ENCODE measurements at regions not wholly inside any gene's neighbourhood (a gene's known extent, or its start where the extent isn't known, plus 50 kb on each side); places are given as distances from the start of the nearest gene placed in this dataset.

- no peak for DNase-seq
- Histone ChIP-seq H3K4me2 (replicated peaks; ENCODE audit: extremely low read depth, low read length, poor library complexity, severe bottlenecking) (no peak overlapping the region), H3K27me3 (ENCODE audit: control insufficient read depth in 2 of 2, insufficient read depth in 2 of 2, low read length in 2 of 2) (no peaks in the 10 kb centered on the region), H4K20me1 (ENCODE audit: insufficient read depth, low read length) (no peaks in the 10 kb centered on the region), H3K9me3 (replicated peaks in 1 of 2; ENCODE audit: control insufficient read depth in 1 of 2, insufficient read depth in 1 of 2, low read length in 2 of 2) (peaks cover 0 to 17% of the 10 kb centered on the region in 2 donors), H3K4me3 (replicated peaks in 1 of 3; ENCODE audit: low read depth in 2 of 3, low read length in 3 of 3) (no peak overlapping the region), H3K27ac (ENCODE audit: low read depth in 1 of 2, low read length in 2 of 2) (no peak overlapping the region), H2AFZ (ENCODE audit: insufficient read depth, low read depth, low read length, poor library complexity, severe bottlenecking) (no peak overlapping the region), H3K79me2 (ENCODE audit: insufficient read depth, low read length) (no peaks in the 10 kb centered on the region), H3K36me3 (replicated peaks in 1 of 2; ENCODE audit: control insufficient read depth in 1 of 2, insufficient read depth in 2 of 2, low read length in 2 of 2) (no peaks in the 10 kb centered on the region), H3K4me1 (ENCODE audit: control insufficient read depth in 1 of 2, insufficient read depth in 2 of 2, low read length in 2 of 2) (no peaks in the 10 kb centered on the region), H3K9ac (ENCODE audit: insufficient read depth, low read length, poor library complexity, severe bottlenecking) (no peak overlapping the region)
- Mint-ChIP-seq H3K27me3 (ENCODE audit: low read depth in 3 of 3) (peaks cover 11 to 29% (median 17%) of the 10 kb centered on the region in 3 donors), H3K9me3 (peaks cover 0 to 17% (median 11%) of the 10 kb centered on the region in 7 donors), H3K4me3 (no peak overlapping the region), H3K27ac (no peak overlapping the region), H3K4me1 (no peaks in the 10 kb centered on the region), H3K36me3 (no peaks in the 10 kb centered on the region)
- 97% methylated on average over 10 of the region's 10 CpGs for WGBS (ENCODE audit: insufficient coverage)
- intact Hi-C loops (cut with micrococcal nuclease): no loop called here
- TF ChIP-seq, protein P1, sequence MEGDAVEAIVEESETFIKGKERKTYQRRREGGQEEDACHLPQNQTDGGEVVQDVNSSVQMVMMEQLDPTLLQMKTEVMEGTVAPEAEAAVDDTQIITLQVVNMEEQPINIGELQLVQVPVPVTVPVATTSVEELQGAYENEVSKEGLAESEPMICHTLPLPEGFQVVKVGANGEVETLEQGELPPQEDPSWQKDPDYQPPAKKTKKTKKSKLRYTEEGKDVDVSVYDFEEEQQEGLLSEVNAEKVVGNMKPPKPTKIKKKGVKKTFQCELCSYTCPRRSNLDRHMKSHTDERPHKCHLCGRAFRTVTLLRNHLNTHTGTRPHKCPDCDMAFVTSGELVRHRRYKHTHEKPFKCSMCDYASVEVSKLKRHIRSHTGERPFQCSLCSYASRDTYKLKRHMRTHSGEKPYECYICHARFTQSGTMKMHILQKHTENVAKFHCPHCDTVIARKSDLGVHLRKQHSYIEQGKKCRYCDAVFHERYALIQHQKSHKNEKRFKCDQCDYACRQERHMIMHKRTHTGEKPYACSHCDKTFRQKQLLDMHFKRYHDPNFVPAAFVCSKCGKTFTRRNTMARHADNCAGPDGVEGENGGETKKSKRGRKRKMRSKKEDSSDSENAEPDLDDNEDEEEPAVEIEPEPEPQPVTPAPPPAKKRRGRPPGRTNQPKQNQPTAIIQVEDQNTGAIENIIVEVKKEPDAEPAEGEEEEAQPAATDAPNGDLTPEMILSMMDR (IDR thresholded peaks at IDR 0.05): no peak
Measured at GRCh38 chr2:239779584-239779983, 245.6 kb downstream of the NDUFA10 start.

DNA sequence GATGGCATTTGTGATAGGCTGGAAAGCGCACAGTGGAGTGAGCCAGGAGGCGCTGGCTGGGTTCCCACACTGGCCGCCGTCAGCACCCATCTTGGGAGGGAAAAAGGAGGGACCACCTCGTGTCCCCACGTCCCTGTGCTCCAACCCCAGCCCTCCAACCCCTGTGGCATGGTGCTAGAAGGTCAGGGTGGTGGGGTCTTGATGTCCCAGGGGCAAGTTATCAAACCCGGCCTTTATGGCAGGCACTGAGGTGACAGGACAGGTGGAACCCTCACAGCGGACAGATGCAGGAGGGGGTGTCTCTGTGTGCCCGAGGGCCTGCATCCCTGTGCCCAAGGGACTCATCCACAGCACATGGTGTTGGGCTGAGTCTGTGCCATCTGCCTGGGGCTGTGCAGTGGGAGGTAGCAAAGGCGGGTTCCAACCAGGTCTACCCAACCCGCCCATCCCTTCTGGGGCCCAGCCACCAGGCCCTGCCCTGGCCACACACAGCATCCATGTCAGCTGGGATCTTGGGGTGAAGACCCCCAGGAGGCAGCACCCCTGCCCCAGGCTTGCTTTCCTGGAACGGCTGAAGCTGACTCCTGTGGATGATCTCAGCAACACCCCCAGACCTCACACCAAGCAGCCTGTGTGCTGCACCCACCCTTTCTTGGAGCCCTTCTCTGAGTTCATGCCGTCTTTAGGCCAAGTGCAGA lies 246.1 kb downstream of the NDUFA10 start:
- H3K27me3 Mint-ChIP-seq (ENCODE audit: low read depth in 3 of 3): peaks cover 11 to 29% (median 20%) of the 10 kb centered on the region in 3 donors
- H3K4me1 Mint-ChIP-seq: no peaks in the 10 kb centered on the region
- H3K4me3 Mint-ChIP-seq: no peak overlapping the region
- no peak overlapping the region for H3K27ac ChIP-seq (ENCODE audit: low read depth in 1 of 2, low read length in 2 of 2)
- peaks cover 0 to 15% (median 11%) of the 10 kb centered on the region in 7 donors for H3K9me3 Mint-ChIP-seq
- H3K9ac ChIP-seq (ENCODE audit: insufficient read depth, low read length, poor library complexity, severe bottlenecking): no peak overlapping the region
- no peaks in the 10 kb centered on the region for H3K27me3 ChIP-seq (ENCODE audit: control insufficient read depth in 2 of 2, insufficient read depth in 2 of 2, low read length in 2 of 2)
- TF ChIP-seq, protein P1 (IDR thresholded peaks at IDR 0.05): no peak
- H3K36me3 ChIP-seq (replicated peaks in 1 of 2; ENCODE audit: control insufficient read depth in 1 of 2, insufficient read depth in 2 of 2, low read length in 2 of 2): no peaks in the 10 kb centered on the region
- H3K4me2 ChIP-seq (replicated peaks; ENCODE audit: extremely low read depth, low read length, poor library complexity, severe bottlenecking): no peak overlapping the region
- no peak for DNase-seq
- no peak overlapping the region for H3K4me3 ChIP-seq (replicated peaks in 1 of 3; ENCODE audit: low read depth in 2 of 3, low read length in 3 of 3)
- intact Hi-C loops (cut with micrococcal nuclease): no loop called here
- no peaks in the 10 kb centered on the region for H3K36me3 Mint-ChIP-seq
- H3K27ac Mint-ChIP-seq: peak overlapping the region in 1 of 7 donors; percentile 58
- H3K79me2 ChIP-seq (ENCODE audit: insufficient read depth, low read length): no peaks in the 10 kb centered on the region
- H4K20me1 ChIP-seq (ENCODE audit: insufficient read depth, low read length): no peaks in the 10 kb centered on the region
- WGBS (ENCODE audit: insufficient coverage): 91% methylated on average over 6 of the region's 13 CpGs
- H3K4me1 ChIP-seq (ENCODE audit: control insufficient read depth in 1 of 2, insufficient read depth in 2 of 2, low read length in 2 of 2): no peaks in the 10 kb centered on the region
- peaks cover 0 to 17% of the 10 kb centered on the region in 2 donors for H3K9me3 ChIP-seq (replicated peaks in 1 of 2; ENCODE audit: control insufficient read depth in 1 of 2, insufficient read depth in 1 of 2, low read length in 2 of 2)
- H2AFZ ChIP-seq (ENCODE audit: insufficient read depth, low read depth, low read length, poor library complexity, severe bottlenecking): no peak overlapping the region
